8988T (cell line): ENCODE measurements at regions not wholly inside any gene's neighbourhood (a gene's known extent, or its start where the extent isn't known, plus 50 kb on each side); places are given as distances from the start of the nearest gene placed in this dataset.

ENCODE experiments used
- DNase-seq: peaks from one replicate; pipeline ENCODE4 v3.0.0; 2011

- no peak for DNase-seq
Observed at GRCh38 chr5:2696156-2696807, 55.2 kb downstream of the IRX2 start.

- no peak for DNase-seq
Observed at GRCh38 chr5:2695200-2695891, 56.1 kb downstream of the IRX2 start.

- no peak for DNase-seq
Observed at GRCh38 chr5:2691530-2691929, 59.9 kb downstream of the IRX2 start.

- DNase-seq = no peak
Observed at GRCh38 chr5:2690293-2690692, 61.2 kb downstream of the IRX2 start.

- no peak for DNase-seq
Observed at GRCh38 chr5:2688586-2688985, 62.9 kb downstream of the IRX2 start.

- no peak for DNase-seq
Observed at GRCh38 chr5:2687746-2688145, 63.7 kb downstream of the IRX2 start.

GRCh38 chr5:2686321-2687124 is 65.0 kb downstream of the IRX2 start:
- no peak for DNase-seq

GRCh38 chr5:2685651-2686272 is 65.7 kb downstream of the IRX2 start:
- DNase-seq = no peak

- DNase-seq = no peak
Observed at GRCh38 chr5:2684606-2685005, 66.9 kb downstream of the IRX2 start.

GRCh38 chr5:2683720-2684119 is 67.8 kb downstream of the IRX2 start:
- DNase-seq = no peak

GRCh38 chr5:2681476-2681875 is 70.0 kb downstream of the IRX2 start:
- no peak for DNase-seq

- DNase-seq = no peak
Observed at GRCh38 chr5:2680979-2681378, 70.5 kb downstream of the IRX2 start.

- no peak for DNase-seq
Observed at GRCh38 chr5:2677689-2678088, 73.8 kb downstream of the IRX2 start.

GRCh38 chr5:2675548-2675947 is 75.9 kb downstream of the IRX2 start:
- DNase-seq = no peak

- DNase-seq = no peak
Observed at GRCh38 chr5:2674456-2674855, 77.0 kb downstream of the IRX2 start.

- DNase-seq = no peak
Observed at GRCh38 chr5:2670940-2671339, 80.5 kb downstream of the IRX2 start.

- DNase-seq = no peak
Observed at GRCh38 chr5:2669913-2670312, 81.6 kb downstream of the IRX2 start.

- DNase-seq = no peak
Observed at GRCh38 chr5:2669259-2669658, 82.2 kb downstream of the IRX2 start.

- DNase-seq = no peak
Observed at GRCh38 chr5:2666081-2666480, 85.4 kb downstream of the IRX2 start.

GRCh38 chr5:2663489-2663888 is 88.0 kb downstream of the IRX2 start:
- no peak for DNase-seq

GRCh38 chr5:2660315-2660714 is 91.2 kb downstream of the IRX2 start:
- no peak for DNase-seq

GRCh38 chr5:2658881-2659470 is 92.5 kb downstream of the IRX2 start:
- DNase-seq = no peak

GRCh38 chr5:2658447-2658846 is 93.0 kb downstream of the IRX2 start:
- DNase-seq = no peak
